ENCODE measurements at regions not wholly inside any gene's neighbourhood (a gene's known extent, or its start where the extent isn't known, plus 50 kb on each side); places are given as distances from the start of the nearest gene placed in this dataset.

GRCh38 chr4:16443504-16444088, 217.3 kb upstream of the TAPT1 start:
- TF ChIP-seq ZBTB4 (CRISPR knock-in tag; IDR thresholded peaks at IDR 0.05; ENCODE audit: borderline replicate concordance) (no peak), NFRKB (IDR thresholded peaks at IDR 0.05) (no peak), ZNF547 (CRISPR knock-in tag; IDR thresholded peaks at IDR 0.05) (no peak), POLR2A (IDR thresholded peaks at IDR 0.05; ENCODE audit: insufficient read depth in 1 of 2, low read depth in 2 of 2, low read length in 2 of 2) (no peak), FUBP1 (CRISPR knock-in tag; IDR thresholded peaks at IDR 0.05; ENCODE audit: borderline replicate concordance) (no peak), ZKSCAN8 (CRISPR knock-in tag; IDR thresholded peaks at IDR 0.05; ENCODE audit: borderline replicate concordance) (no peak), NFKB2 (CRISPR knock-in tag; IDR thresholded peaks at IDR 0.05; ENCODE audit: borderline replicate concordance) (no peak), CHD4 (IDR thresholded peaks at IDR 0.05; ENCODE audit: borderline replicate concordance, low read length) (no peak), KDM4B (CRISPR knock-in tag; IDR thresholded peaks at IDR 0.05) (no peak), USF2 (IDR thresholded peaks at IDR 0.05; ENCODE audit: low read depth, low read length) (no peak), USF2 (CRISPR knock-in tag; IDR thresholded peaks at IDR 0.05; ENCODE audit: borderline replicate concordance) (no peak), NR3C1 (CRISPR knock-in tag; IDR thresholded peaks at IDR 0.05) (no peak), NR2F6 (IDR thresholded peaks at IDR 0.05) (no peak), NR2F6 (CRISPR knock-in tag; IDR thresholded peaks at IDR 0.05) (no peak)

Data from HepG2 (cell line).